Right lobe of liver (tissue), 4 donors: ENCODE measurements at regions not wholly inside any gene's neighbourhood (a gene's known extent, or its start where the extent isn't known, plus 50 kb on each side); places are given as distances from the start of the nearest gene placed in this dataset.

Experiments used
- POLR2A ChIP-seq: fragments of 450-650 bp; IDR thresholded peaks from one replicate; pipeline ENCODE4 v1.6.1; 2017; ENCODE audit warnings: antibody characterized with exemption, mild to moderate bottlenecking
- TF ChIP-seq, protein P1 (sequence below), 4 donors: fragments of 200-600 bp in 3 of 4; fragments of 450-650 bp in 1 of 4; IDR thresholded peaks; one replicate each; pipeline versions ENCODE4 v1.5.1 to v1.8.0; 2016 to 2022; ENCODE audit warnings: antibody characterized with exemption in 4 of 4, mild to moderate bottlenecking in 2 of 4
- donor health status: DM: no; HTN: no; CAD: no.
- donor health status: DM: no; HTN: no; CAD: no.
- donor health status: DM: no; HTN: yes; CAD: no.

DNA sequence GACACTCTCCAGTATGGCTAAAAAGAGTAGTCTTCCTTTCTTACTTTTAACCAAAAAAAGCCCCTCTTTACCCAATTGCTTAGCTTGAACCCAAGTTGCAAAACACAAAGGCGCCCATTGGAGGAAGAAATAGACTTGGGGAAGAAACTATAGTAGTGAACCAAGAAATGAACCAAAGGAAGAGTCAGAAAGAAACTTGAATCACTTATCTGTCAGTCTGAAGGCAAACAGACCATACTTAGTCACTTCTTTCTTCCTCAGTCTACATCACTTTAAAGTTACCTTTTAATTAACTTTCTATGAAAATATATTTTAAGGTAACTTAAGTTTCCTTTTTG is 161.4 kb upstream of the GIMD1 start:
- TF ChIP-seq, protein P1, sequence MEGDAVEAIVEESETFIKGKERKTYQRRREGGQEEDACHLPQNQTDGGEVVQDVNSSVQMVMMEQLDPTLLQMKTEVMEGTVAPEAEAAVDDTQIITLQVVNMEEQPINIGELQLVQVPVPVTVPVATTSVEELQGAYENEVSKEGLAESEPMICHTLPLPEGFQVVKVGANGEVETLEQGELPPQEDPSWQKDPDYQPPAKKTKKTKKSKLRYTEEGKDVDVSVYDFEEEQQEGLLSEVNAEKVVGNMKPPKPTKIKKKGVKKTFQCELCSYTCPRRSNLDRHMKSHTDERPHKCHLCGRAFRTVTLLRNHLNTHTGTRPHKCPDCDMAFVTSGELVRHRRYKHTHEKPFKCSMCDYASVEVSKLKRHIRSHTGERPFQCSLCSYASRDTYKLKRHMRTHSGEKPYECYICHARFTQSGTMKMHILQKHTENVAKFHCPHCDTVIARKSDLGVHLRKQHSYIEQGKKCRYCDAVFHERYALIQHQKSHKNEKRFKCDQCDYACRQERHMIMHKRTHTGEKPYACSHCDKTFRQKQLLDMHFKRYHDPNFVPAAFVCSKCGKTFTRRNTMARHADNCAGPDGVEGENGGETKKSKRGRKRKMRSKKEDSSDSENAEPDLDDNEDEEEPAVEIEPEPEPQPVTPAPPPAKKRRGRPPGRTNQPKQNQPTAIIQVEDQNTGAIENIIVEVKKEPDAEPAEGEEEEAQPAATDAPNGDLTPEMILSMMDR (IDR thresholded peaks at IDR 0.05) = no peak
- no peak for TF ChIP-seq POLR2A
